GM20000 (cell line): ENCODE measurements at regions not wholly inside any gene's neighbourhood (a gene's known extent, or its start where the extent isn't known, plus 50 kb on each side); places are given as distances from the start of the nearest gene placed in this dataset.

Experiments
- DNase-seq: peaks from one replicate; pipeline ENCODE4 v3.0.0; 2012; ENCODE audit warnings: low spot score
- CTCF ChIP-seq: IDR thresholded peaks from 2 replicates; pipeline ENCODE4 v1.5.1; 2012; ENCODE audit warnings: mild to moderate bottlenecking, control low read depth; ENCODE audit errors: extremely low read depth, missing control alignments

GRCh38 chr10:83037653-83038052 is 1101.7 kb upstream of the GHITM start:
- no peak for DNase-seq
- no peak for TF ChIP-seq CTCF

GRCh38 chr10:83038631-83039030 is 1100.7 kb upstream of the GHITM start:
- TF ChIP-seq CTCF: no peak
- no peak for DNase-seq

- no peak for DNase-seq
- no peak for TF ChIP-seq CTCF
Measured at GRCh38 chr10:83045731-83046130, 1093.6 kb upstream of the GHITM start.

- no peak for TF ChIP-seq CTCF
- DNase-seq: no peak
Measured at GRCh38 chr10:83050815-83051214, 1088.5 kb upstream of the GHITM start.

GRCh38 chr10:83062871-83063270 is 1076.4 kb upstream of the GHITM start:
- DNase-seq: no peak
- TF ChIP-seq CTCF: no peak

- no peak for DNase-seq
- no peak for TF ChIP-seq CTCF
Measured at GRCh38 chr10:83073472-83073871, 1065.8 kb upstream of the GHITM start.

- TF ChIP-seq CTCF: no peak
- no peak for DNase-seq
Measured at GRCh38 chr10:83075016-83075814, 1064.1 kb upstream of the GHITM start.
